SK-N-SH treated with all-trans-retinoic acid at 6 μM for 48 hours (cell line): ENCODE measurements at regions not wholly inside any gene's neighbourhood (a gene's known extent, or its start where the extent isn't known, plus 50 kb on each side); places are given as distances from the start of the nearest gene placed in this dataset.

Source experiments
- ATAC-seq: fragments of 200-7000 bp; cut with Tn5 transposase; 3 replicates; pipeline ENCODE4 v1.9.1; 2020; ENCODE audit warnings: mild to moderate bottlenecking, moderate library complexity
- BACH2 ChIP-seq: fragments of 250-450 bp; sonication (Bioruptor Pico); IDR thresholded peaks from 2 replicates; pipeline ENCODE4 v1.9.0; 2021; ENCODE audit warnings: mild to moderate bottlenecking, borderline replicate concordance
- CSDC2 ChIP-seq: fragments of 250-450 bp; sonication (Bioruptor Pico); IDR thresholded peaks from 2 replicates; pipeline ENCODE4 v1.5.0; 2020; ENCODE audit warnings: mild to moderate bottlenecking, moderate library complexity
- GLIS3 ChIP-seq: fragments of 250-450 bp; sonication (Bioruptor Pico); IDR thresholded peaks from 2 replicates; pipeline ENCODE4 v1.5.0; 2020; ENCODE audit warnings: mild to moderate bottlenecking, moderate library complexity
- ISL1 ChIP-seq: fragments of 250-450 bp; sonication (Bioruptor Pico); IDR thresholded peaks from 2 replicates; pipeline ENCODE4 v2.1.2; 2022; ENCODE audit warnings: mild to moderate bottlenecking, moderate library complexity
- OSR1 ChIP-seq: fragments of 250-450 bp; sonication (Bioruptor Pico); IDR thresholded peaks from 2 replicates; pipeline ENCODE4 v1.8.0; 2022; ENCODE audit warnings: moderate library complexity, mild to moderate bottlenecking, inconsistent platforms
- RARB ChIP-seq: fragments of 250-450 bp; sonication (Bioruptor Pico); IDR thresholded peaks from 2 replicates; pipeline ENCODE4 v1.8.0; 2021; ENCODE audit warnings: mild to moderate bottlenecking, moderate library complexity
- SNAI2 ChIP-seq: fragments of 250-450 bp; sonication (Bioruptor Pico); IDR thresholded peaks from 2 replicates; pipeline ENCODE4 v1.5.0; 2020; ENCODE audit warnings: mild to moderate bottlenecking, moderate library complexity
- TCF4 ChIP-seq: fragments of 250-450 bp; sonication (Bioruptor Pico); IDR thresholded peaks from 2 replicates; pipeline ENCODE4 v1.8.0; 2021; ENCODE audit warnings: mild to moderate bottlenecking, moderate library complexity, borderline replicate concordance
- TOX ChIP-seq: fragments of 250-450 bp; sonication (Bioruptor Pico); IDR thresholded peaks from 2 replicates; pipeline ENCODE4 v1.8.0; 2021; ENCODE audit warnings: mild to moderate bottlenecking, moderate library complexity, borderline replicate concordance
- ZC3H10 ChIP-seq: fragments of 250-450 bp; sonication (Bioruptor Pico); IDR thresholded peaks from 2 replicates; pipeline ENCODE4 v1.5.1; 2021; ENCODE audit warnings: mild to moderate bottlenecking, moderate library complexity
- ZFP3 ChIP-seq: fragments of 250-450 bp; sonication (Bioruptor Pico); IDR thresholded peaks from 2 replicates; pipeline ENCODE4 v1.5.0; 2020; ENCODE audit warnings: mild to moderate bottlenecking, moderate library complexity
- ZFP30 ChIP-seq: fragments of 450-650 bp; formaldehyde crosslinking; IDR thresholded peaks from 2 replicates; pipeline ENCODE4 v1.5.0; 2022; ENCODE audit warnings: mild to moderate bottlenecking, moderate library complexity
- ZNF565 ChIP-seq: fragments of 450-650 bp; formaldehyde crosslinking; conservative IDR thresholded peaks from 2 replicates; pipeline ENCODE4 v1.5.0; 2020; ENCODE audit warnings: low read depth, mild to moderate bottlenecking, moderate library complexity
- ZNF70 ChIP-seq: fragments of 450-650 bp; formaldehyde crosslinking; IDR thresholded peaks from 2 replicates; pipeline ENCODE4 v1.5.0; 2020; ENCODE audit warnings: mild to moderate bottlenecking, moderate library complexity
- ZNF8 ChIP-seq: fragments of 450-650 bp; formaldehyde crosslinking; IDR thresholded peaks from 2 replicates; pipeline ENCODE4 v1.5.0; 2020; ENCODE audit warnings: mild to moderate bottlenecking, moderate library complexity
- TF ChIP-seq, protein P1 (sequence below): fragments of 250-450 bp; sonication (Bioruptor Pico); IDR thresholded peaks from 2 replicates; pipeline ENCODE4 v1.5.1; 2021; ENCODE audit warnings: mild to moderate bottlenecking, moderate library complexity
- TF ChIP-seq, protein P2 (sequence below): fragments of 250-450 bp; sonication (Bioruptor Pico); IDR thresholded peaks from 2 replicates; pipeline ENCODE4 v1.5.0; 2020; ENCODE audit warnings: mild to moderate bottlenecking, moderate library complexity
- TF ChIP-seq, protein P3 (sequence below): fragments of 250-450 bp; sonication (Bioruptor Pico); IDR thresholded peaks from 2 replicates; pipeline ENCODE4 v1.8.0; 2021; ENCODE audit warnings: low read depth, mild to moderate bottlenecking, moderate library complexity, borderline replicate concordance
- TF ChIP-seq, protein P4 (sequence below): fragments of 250-450 bp; sonication (Bioruptor Pico); IDR thresholded peaks from 2 replicates; pipeline ENCODE4 v1.5.1; 2020; ENCODE audit warnings: low read depth, mild to moderate bottlenecking, moderate library complexity

DNA sequence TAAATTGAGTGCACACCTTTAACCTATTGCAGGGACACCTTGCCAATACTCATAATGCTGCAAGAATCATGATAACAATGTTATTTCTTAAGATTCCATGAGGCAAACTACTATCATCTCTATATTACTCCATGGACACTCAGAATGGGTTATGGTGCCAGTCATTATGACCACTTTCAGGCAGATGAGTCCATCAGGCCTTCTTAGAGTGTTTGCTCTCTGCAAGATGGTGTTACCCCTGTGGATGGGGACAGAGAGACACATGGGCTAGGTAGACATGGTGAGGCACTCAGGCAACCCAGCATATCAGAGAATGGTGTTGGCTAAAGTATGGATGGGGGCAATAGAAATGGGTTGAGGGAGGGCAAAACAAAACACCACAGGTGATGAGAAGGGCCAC is 59.7 kb downstream of the XCL2 start:
- TF ChIP-seq, protein P1, sequence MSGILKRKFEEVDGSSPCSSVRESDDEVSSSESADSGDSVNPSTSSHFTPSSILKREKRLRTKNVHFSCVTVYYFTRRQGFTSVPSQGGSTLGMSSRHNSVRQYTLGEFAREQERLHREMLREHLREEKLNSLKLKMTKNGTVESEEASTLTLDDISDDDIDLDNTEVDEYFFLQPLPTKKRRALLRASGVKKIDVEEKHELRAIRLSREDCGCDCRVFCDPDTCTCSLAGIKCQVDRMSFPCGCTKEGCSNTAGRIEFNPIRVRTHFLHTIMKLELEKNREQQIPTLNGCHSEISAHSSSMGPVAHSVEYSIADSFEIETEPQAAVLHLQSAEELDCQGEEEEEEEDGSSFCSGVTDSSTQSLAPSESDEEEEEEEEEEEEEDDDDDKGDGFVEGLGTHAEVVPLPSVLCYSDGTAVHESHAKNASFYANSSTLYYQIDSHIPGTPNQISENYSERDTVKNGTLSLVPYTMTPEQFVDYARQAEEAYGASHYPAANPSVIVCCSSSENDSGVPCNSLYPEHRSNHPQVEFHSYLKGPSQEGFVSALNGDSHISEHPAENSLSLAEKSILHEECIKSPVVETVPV (CRISPR knock-in tag): no peak
- TF ChIP-seq OSR1 (no peak), ZNF70 (CRISPR knock-in tag) (no peak), SNAI2 (CRISPR knock-in tag) (no peak), CSDC2 (no peak), GLIS3 (CRISPR knock-in tag) (no peak)
- TF ChIP-seq, protein P2, sequence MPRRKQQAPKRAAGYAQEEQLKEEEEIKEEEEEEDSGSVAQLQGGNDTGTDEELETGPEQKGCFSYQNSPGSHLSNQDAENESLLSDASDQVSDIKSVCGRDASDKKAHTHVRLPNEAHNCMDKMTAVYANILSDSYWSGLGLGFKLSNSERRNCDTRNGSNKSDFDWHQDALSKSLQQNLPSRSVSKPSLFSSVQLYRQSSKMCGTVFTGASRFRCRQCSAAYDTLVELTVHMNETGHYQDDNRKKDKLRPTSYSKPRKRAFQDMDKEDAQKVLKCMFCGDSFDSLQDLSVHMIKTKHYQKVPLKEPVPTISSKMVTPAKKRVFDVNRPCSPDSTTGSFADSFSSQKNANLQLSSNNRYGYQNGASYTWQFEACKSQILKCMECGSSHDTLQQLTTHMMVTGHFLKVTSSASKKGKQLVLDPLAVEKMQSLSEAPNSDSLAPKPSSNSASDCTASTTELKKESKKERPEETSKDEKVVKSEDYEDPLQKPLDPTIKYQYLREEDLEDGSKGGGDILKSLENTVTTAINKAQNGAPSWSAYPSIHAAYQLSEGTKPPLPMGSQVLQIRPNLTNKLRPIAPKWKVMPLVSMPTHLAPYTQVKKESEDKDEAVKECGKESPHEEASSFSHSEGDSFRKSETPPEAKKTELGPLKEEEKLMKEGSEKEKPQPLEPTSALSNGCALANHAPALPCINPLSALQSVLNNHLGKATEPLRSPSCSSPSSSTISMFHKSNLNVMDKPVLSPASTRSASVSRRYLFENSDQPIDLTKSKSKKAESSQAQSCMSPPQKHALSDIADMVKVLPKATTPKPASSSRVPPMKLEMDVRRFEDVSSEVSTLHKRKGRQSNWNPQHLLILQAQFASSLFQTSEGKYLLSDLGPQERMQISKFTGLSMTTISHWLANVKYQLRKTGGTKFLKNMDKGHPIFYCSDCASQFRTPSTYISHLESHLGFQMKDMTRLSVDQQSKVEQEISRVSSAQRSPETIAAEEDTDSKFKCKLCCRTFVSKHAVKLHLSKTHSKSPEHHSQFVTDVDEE (CRISPR knock-in tag): no peak

DNA sequence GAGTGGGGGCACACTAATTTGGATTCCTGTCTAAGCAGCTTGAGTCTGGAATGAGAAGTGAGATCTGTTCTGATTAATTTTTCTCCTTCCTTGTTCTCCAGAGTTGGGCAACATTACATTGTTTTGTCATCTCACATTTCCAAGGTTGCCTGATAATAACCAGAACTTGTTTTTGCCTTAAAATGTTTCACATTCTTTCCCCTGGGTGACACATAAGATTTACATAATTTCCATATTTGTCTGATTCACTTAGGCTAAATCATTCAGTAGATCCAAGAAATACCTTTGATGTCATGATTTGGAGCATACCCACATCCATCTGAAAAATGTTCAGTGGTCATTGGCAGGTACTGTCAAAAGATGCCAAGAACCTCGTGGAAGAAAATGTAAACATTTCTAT is 60.3 kb downstream of the XCL2 start:
- TF ChIP-seq OSR1 (no peak), ZC3H10 (peak; percentile 74), GLIS3 (CRISPR knock-in tag) (no peak), RARB (CRISPR knock-in tag) (peak; percentile 75; the same call in 1 of the 2 replicates), TOX (peak; percentile 94), ZFP3 (CRISPR knock-in tag) (no peak), ZFP30 (no peak), ZNF565 (CRISPR knock-in tag) (no peak), ISL1 (CRISPR knock-in tag) (peak; percentile 94)
- TF ChIP-seq, protein P3, sequence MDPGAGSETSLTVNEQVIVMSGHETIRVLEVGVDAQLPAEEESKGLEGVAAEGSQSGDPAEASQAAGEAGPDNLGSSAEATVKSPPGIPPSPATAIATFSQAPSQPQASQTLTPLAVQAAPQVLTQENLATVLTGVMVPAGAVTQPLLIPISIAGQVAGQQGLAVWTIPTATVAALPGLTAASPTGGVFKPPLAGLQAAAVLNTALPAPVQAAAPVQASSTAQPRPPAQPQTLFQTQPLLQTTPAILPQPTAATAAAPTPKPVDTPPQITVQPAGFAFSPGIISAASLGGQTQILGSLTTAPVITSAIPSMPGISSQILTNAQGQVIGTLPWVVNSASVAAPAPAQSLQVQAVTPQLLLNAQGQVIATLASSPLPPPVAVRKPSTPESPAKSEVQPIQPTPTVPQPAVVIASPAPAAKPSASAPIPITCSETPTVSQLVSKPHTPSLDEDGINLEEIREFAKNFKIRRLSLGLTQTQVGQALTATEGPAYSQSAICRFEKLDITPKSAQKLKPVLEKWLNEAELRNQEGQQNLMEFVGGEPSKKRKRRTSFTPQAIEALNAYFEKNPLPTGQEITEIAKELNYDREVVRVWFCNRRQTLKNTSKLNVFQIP (CRISPR knock-in tag): 0 out of 2 replicates have a peak, but pooled peaks have one; percentile 71
- TF ChIP-seq, protein P4, sequence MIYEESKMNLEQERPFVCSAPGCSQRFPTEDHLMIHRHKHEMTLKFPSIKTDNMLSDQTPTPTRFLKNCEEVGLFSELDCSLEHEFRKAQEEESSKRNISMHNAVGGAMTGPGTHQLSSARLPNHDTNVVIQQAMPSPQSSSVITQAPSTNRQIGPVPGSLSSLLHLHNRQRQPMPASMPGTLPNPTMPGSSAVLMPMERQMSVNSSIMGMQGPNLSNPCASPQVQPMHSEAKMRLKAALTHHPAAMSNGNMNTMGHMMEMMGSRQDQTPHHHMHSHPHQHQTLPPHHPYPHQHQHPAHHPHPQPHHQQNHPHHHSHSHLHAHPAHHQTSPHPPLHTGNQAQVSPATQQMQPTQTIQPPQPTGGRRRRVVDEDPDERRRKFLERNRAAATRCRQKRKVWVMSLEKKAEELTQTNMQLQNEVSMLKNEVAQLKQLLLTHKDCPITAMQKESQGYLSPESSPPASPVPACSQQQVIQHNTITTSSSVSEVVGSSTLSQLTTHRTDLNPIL: no peak
- peak; percentile 73 for ATAC-seq

More for the DNA sequence above, 59.7 kb downstream of the XCL2 start:
- ATAC-seq: peak; percentile 50

DNA sequence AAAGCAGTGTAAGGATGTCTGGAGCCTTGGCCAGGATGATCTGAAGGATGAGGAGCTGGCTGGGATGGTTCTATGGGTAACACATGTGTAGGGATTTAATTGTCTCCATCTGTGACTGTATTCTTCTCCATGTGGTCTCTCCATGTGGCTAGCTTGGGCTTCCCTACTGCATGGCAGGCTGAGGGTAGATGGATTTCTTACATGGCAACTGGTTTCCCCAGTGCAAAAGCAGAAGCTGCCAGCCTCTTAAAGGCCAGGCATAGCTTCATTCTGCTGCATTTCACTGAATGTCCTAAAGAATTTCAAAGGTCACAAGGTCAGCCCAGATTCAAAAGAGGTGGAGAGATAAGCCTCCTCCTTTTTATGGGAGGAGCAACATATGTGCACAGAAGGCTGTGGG is 61.7 kb downstream of the XCL2 start:
- ATAC-seq: peak; percentile 16; the same call in 1 of the 3 replicates
- TF ChIP-seq, protein P2 (CRISPR knock-in tag): no peak
- no peak for TF ChIP-seq ZNF8 (CRISPR knock-in tag)
- peak; percentile 84; the same call in 1 of the 2 replicates for TF ChIP-seq ZNF565 (CRISPR knock-in tag)

DNA sequence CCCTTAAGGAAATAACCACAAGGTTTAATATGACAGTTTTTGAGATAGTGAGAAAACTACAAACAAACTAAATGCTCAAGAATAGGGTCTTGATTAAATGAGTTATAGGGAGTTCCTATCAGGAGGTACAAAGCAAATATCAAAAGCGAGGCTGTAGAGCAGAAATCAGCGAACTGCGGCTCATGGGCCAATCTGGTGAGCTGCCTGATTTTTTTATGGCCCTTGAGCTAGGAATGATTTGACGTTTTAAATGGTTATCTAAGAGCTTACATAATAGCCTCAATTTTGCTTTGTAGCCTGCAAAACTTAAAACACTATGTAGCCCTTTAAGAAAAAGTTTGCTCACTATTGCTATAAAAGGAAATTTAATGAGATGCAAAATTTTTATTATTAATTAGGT is 62.2 kb downstream of the XCL2 start:
- ATAC-seq: no peak
- no peak for TF ChIP-seq ISL1 (CRISPR knock-in tag)
- TF ChIP-seq, protein P2 (CRISPR knock-in tag): no peak
- TF ChIP-seq BACH2 (CRISPR knock-in tag): no peak
- TF ChIP-seq TCF4 (CRISPR knock-in tag): no peak
- TF ChIP-seq CSDC2: no peak
- TF ChIP-seq ZFP30: no peak
- TF ChIP-seq, protein P1 (CRISPR knock-in tag): no peak
- no peak for TF ChIP-seq ZC3H10
- TF ChIP-seq, protein P4: no peak
- TF ChIP-seq ZNF70 (CRISPR knock-in tag): no peak
- TF ChIP-seq ZNF565 (CRISPR knock-in tag): no peak
- no peak for TF ChIP-seq GLIS3 (CRISPR knock-in tag)
